Colon (tissue), 2 donors: ENCODE measurements at regions not wholly inside any gene's neighbourhood (a gene's known extent, or its start where the extent isn't known, plus 50 kb on each side); places are given as distances from the start of the nearest gene placed in this dataset.
"Not testable (repeated sequence)": the region's sequence is repeated elsewhere in the genome, so short reads cannot be mapped to it uniquely, and the experiment has no call there.

ENCODE experiments used
- FAIRE-seq: peaks from 2 replicates; lab custom pipeline; 2012; peaks lifted over from hg19 to GRCh38; lab: Jason Lieb, UNC
- donor health status: control.
- donor health status: control.

- FAIRE-seq, result no peak
Observed at GRCh38 chr9:29233193-29233592, 1659.9 kb upstream of the C9orf72 start.

GRCh38 chr9:29241320-29241719, 1668.0 kb upstream of the C9orf72 start:
- no peak for FAIRE-seq

GRCh38 chr9:29245351-29245750, 1672.1 kb upstream of the C9orf72 start:
- FAIRE-seq, result no peak

GRCh38 chr9:29270400-29270799, 1697.1 kb upstream of the C9orf72 start:
- FAIRE-seq, result not testable (repeated sequence)

GRCh38 chr9:29282121-29282520, 1708.8 kb upstream of the C9orf72 start:
- FAIRE-seq, result no peak

GRCh38 chr9:29285818-29286217, 1712.5 kb upstream of the C9orf72 start:
- FAIRE-seq, result no peak

- FAIRE-seq, result no peak
Observed at GRCh38 chr9:29289365-29289764, 1716.1 kb upstream of the C9orf72 start.

GRCh38 chr9:29290516-29290915, 1717.2 kb upstream of the C9orf72 start:
- FAIRE-seq, result no peak

- no peak for FAIRE-seq
Observed at GRCh38 chr9:29297592-29297991, 1724.3 kb upstream of the C9orf72 start.

- no peak for FAIRE-seq
Observed at GRCh38 chr9:29311221-29311620, 1737.9 kb upstream of the C9orf72 start.

- no peak for FAIRE-seq
Observed at GRCh38 chr9:29312327-29312726, 1739.0 kb upstream of the C9orf72 start.

- FAIRE-seq, result no peak
Observed at GRCh38 chr9:29319736-29320513, 1746.6 kb upstream of the C9orf72 start.

GRCh38 chr9:29322240-29322639, 1749.0 kb upstream of the C9orf72 start:
- no peak for FAIRE-seq

GRCh38 chr9:29325894-29326293, 1752.6 kb upstream of the C9orf72 start:
- no peak for FAIRE-seq

- no peak for FAIRE-seq
Observed at GRCh38 chr9:29332789-29333188, 1759.5 kb upstream of the C9orf72 start.

- FAIRE-seq, result no peak
Observed at GRCh38 chr9:29336281-29336680, 1763.0 kb upstream of the C9orf72 start.

- FAIRE-seq, result no peak
Observed at GRCh38 chr9:29339387-29339786, 1766.1 kb upstream of the C9orf72 start.

GRCh38 chr9:29348999-29349398, 1775.7 kb upstream of the C9orf72 start:
- no peak for FAIRE-seq

- no peak for FAIRE-seq
Observed at GRCh38 chr9:29389421-29389820, 1816.1 kb upstream of the C9orf72 start.

GRCh38 chr9:29390859-29391258, 1817.6 kb upstream of the C9orf72 start:
- FAIRE-seq, result no peak

GRCh38 chr9:29393064-29393463, 1819.8 kb upstream of the C9orf72 start:
- peak; percentile 14 for FAIRE-seq

- no peak for FAIRE-seq
Observed at GRCh38 chr9:29394855-29395254, 1821.6 kb upstream of the C9orf72 start.

GRCh38 chr9:29397148-29397547, 1823.9 kb upstream of the C9orf72 start:
- no peak for FAIRE-seq

GRCh38 chr9:29416204-29416603, 1842.9 kb upstream of the C9orf72 start:
- no peak for FAIRE-seq
